ENCODE measurements at regions not wholly inside any gene's neighbourhood (a gene's known extent, or its start where the extent isn't known, plus 50 kb on each side); places are given as distances from the start of the nearest gene placed in this dataset.

DNA sequence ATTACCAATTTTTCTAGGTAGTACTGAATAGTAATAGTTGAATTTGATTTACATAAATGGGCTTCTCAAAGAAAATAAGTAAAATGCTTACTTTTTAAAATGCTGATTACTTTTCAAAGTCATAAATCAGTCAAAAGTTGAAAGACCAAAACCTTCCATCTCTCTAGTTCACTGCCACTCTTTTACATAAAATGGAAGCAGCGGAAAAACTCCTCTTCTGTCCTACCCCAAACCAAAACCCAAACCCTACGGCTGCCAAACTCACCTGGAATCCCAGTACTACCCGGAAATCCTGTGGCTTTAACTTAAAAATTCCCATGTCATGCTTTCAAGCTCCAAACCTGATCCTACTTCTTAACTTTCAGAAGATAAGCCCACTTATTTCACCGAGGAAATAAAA is 81.2 kb upstream of the MAPRE2 start:
- TF ChIP-seq ZNF384 (IDR thresholded peaks at IDR 0.05; ENCODE audit: borderline replicate concordance, low read depth, low read length) (no peak), POLR2AphosphoS5 (IDR thresholded peaks at IDR 0.05; ENCODE audit: low read length) (no peak), EZH2 (IDR thresholded peaks at IDR 0.05; ENCODE audit: borderline replicate concordance, control insufficient read depth, low read depth, low read length) (no peak), BHLHE40 (IDR thresholded peaks at IDR 0.05; ENCODE audit: borderline replicate concordance in 1 of 2, low read depth in 2 of 2, low read length in 1 of 2) (no peak), CREB1 (IDR thresholded peaks at IDR 0.05; ENCODE audit: low read depth) (no peak), NR2C2 (IDR thresholded peaks at IDR 0.05; ENCODE audit: borderline replicate concordance, control insufficient read depth, insufficient read length, low read depth) (no peak), TAF1 (IDR thresholded peaks at IDR 0.05; ENCODE audit: borderline replicate concordance, low read depth, low read length) (no peak), HDAC6 (IDR thresholded peaks at IDR 0.05; ENCODE audit: unreplicated experiment) (no peak), FOXM1 (IDR thresholded peaks at IDR 0.05; ENCODE audit: low read depth, low read length) (no peak), MEF2B (IDR thresholded peaks at IDR 0.05; ENCODE audit: partially characterized antibody, poor library complexity, severe bottlenecking) (no peak)
- TF ChIP-seq, protein P1, sequence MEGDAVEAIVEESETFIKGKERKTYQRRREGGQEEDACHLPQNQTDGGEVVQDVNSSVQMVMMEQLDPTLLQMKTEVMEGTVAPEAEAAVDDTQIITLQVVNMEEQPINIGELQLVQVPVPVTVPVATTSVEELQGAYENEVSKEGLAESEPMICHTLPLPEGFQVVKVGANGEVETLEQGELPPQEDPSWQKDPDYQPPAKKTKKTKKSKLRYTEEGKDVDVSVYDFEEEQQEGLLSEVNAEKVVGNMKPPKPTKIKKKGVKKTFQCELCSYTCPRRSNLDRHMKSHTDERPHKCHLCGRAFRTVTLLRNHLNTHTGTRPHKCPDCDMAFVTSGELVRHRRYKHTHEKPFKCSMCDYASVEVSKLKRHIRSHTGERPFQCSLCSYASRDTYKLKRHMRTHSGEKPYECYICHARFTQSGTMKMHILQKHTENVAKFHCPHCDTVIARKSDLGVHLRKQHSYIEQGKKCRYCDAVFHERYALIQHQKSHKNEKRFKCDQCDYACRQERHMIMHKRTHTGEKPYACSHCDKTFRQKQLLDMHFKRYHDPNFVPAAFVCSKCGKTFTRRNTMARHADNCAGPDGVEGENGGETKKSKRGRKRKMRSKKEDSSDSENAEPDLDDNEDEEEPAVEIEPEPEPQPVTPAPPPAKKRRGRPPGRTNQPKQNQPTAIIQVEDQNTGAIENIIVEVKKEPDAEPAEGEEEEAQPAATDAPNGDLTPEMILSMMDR (IDR thresholded peaks at IDR 0.05 in 2 of 3, conservative IDR thresholded peaks at IDR 0.05 in 1 of 3; ENCODE audit: control insufficient read depth in 2 of 3, extremely low read depth in 1 of 3, insufficient read depth in 1 of 3, low read depth in 3 of 3, low read length in 3 of 3): no peak
- TF ChIP-seq, protein P2, sequence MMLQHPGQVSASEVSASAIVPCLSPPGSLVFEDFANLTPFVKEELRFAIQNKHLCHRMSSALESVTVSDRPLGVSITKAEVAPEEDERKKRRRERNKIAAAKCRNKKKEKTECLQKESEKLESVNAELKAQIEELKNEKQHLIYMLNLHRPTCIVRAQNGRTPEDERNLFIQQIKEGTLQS (IDR thresholded peaks at IDR 0.05; ENCODE audit: borderline replicate concordance, extremely low read depth, low read depth, low read length): no peak
